Astrocyte (in vitro differentiated cells and primary cell): ENCODE measurements at regions not wholly inside any gene's neighbourhood (a gene's known extent, or its start where the extent isn't known, plus 50 kb on each side); places are given as distances from the start of the nearest gene placed in this dataset.

Experiments
- DNase-seq: peaks from one replicate; pipeline ENCODE4 v3.0.0-alpha.2; 2010; ENCODE audit warnings: low read depth
- FAIRE-seq: peaks from 2 replicates; lab custom pipeline; 2011; peaks lifted over from hg19 to GRCh38; lab: Jason Lieb, UNC
- H2AFZ ChIP-seq: 2 replicates; pipeline ENCODE4 v1.6.0; 2012; ENCODE audit warnings: low read depth, low read length, inconsistent platforms
- H3K27ac ChIP-seq: 2 replicates; pipeline ENCODE4 v1.5.1; 2011; ENCODE audit warnings: low read depth, low read length, inconsistent platforms
- H3K27me3 ChIP-seq: 2 replicates; pipeline ENCODE4 v1.6.0; 2011; ENCODE audit warnings: low read length, inconsistent platforms; ENCODE audit not compliant: insufficient read depth
- H3K36me3 ChIP-seq: 2 replicates; pipeline ENCODE4 v1.5.1; 2011; ENCODE audit warnings: low read length, inconsistent platforms; ENCODE audit not compliant: insufficient read depth
- H3K4me1 ChIP-seq: 2 replicates; pipeline ENCODE4 v1.5.1; 2011; ENCODE audit warnings: low read length, inconsistent platforms; ENCODE audit not compliant: insufficient read depth
- H3K4me2 ChIP-seq: 2 replicates; pipeline ENCODE4 v1.6.0; 2012; ENCODE audit warnings: low read length, inconsistent platforms
- H3K4me3 ChIP-seq: 2 replicates; pipeline ENCODE4 v1.5.1; 2011; ENCODE audit warnings: low read depth, mild to moderate bottlenecking, low read length, inconsistent platforms; ENCODE audit not compliant: insufficient read depth
- H3K79me2 ChIP-seq: 2 replicates; pipeline ENCODE4 v1.6.0; 2012; ENCODE audit warnings: mild to moderate bottlenecking, low read length, inconsistent platforms; ENCODE audit not compliant: insufficient read depth
- H3K9ac ChIP-seq: 2 replicates; pipeline ENCODE4 v1.6.0; 2012; ENCODE audit warnings: mild to moderate bottlenecking, low read length, inconsistent platforms
- H3K9me3 ChIP-seq: 2 replicates; pipeline ENCODE4 v1.5.1; 2012; ENCODE audit warnings: low read depth, mild to moderate bottlenecking, low read length, inconsistent platforms; ENCODE audit not compliant: insufficient read depth
- H4K20me1 ChIP-seq: 2 replicates; pipeline ENCODE4 v1.6.0; 2012; ENCODE audit warnings: low read length, inconsistent platforms; ENCODE audit not compliant: insufficient read depth
- H3K27ac Mint-ChIP-seq: one replicate; pipeline ENCODE4 v1.8.0; 2021; ENCODE audit warnings: mild to moderate bottlenecking, mixed read lengths; ENCODE audit not compliant: unreplicated experiment
- H3K27me3 Mint-ChIP-seq: one replicate; pipeline ENCODE4 v1.8.0; 2021; ENCODE audit warnings: low read depth, mixed read lengths; ENCODE audit not compliant: unreplicated experiment
- H3K36me3 Mint-ChIP-seq: one replicate; pipeline ENCODE4 v1.8.0; 2021; ENCODE audit warnings: low read depth, mixed read lengths; ENCODE audit not compliant: unreplicated experiment
- H3K4me1 Mint-ChIP-seq: one replicate; pipeline ENCODE4 v1.8.0; 2021; ENCODE audit warnings: low read depth, mixed read lengths; ENCODE audit not compliant: unreplicated experiment
- H3K4me3 Mint-ChIP-seq: one replicate; pipeline ENCODE4 v1.8.0; 2021; ENCODE audit warnings: mild to moderate bottlenecking, moderate library complexity, mixed read lengths; ENCODE audit not compliant: unreplicated experiment
- H3K9me3 Mint-ChIP-seq: one replicate; pipeline ENCODE4 v1.8.0; 2021; ENCODE audit warnings: mild to moderate bottlenecking, mixed read lengths; ENCODE audit not compliant: unreplicated experiment
- CTCF ChIP-seq: IDR thresholded peaks from 2 replicates; pipeline ENCODE4 v1.5.1; 2011; ENCODE audit warnings: low read depth, mild to moderate bottlenecking, inconsistent platforms, low read length, moderate library complexity; ENCODE audit not compliant: insufficient read depth
- EZH2 ChIP-seq: IDR thresholded peaks from 2 replicates; pipeline ENCODE4 v1.6.1; 2012; ENCODE audit warnings: mild to moderate bottlenecking, low read length, inconsistent platforms; ENCODE audit not compliant: insufficient read depth

- no peaks in the 10 kb centered on the region for H3K27me3 Mint-ChIP-seq
- no peak overlapping the region for H3K4me3 Mint-ChIP-seq
- no peak overlapping the region for H3K4me3 ChIP-seq
- no peak for TF ChIP-seq EZH2
- TF ChIP-seq CTCF, result no peak
- no peak overlapping the region for H3K4me2 ChIP-seq
- FAIRE-seq (no peak), DNase-seq (no peak)
- H3K9me3 Mint-ChIP-seq, result peaks cover 3% of the 10 kb centered on the region
- no peaks in the 10 kb centered on the region for H3K36me3 ChIP-seq
- no peak overlapping the region for H2AFZ ChIP-seq
- no peaks in the 10 kb centered on the region for H3K36me3 Mint-ChIP-seq
- no peak overlapping the region for H3K27ac Mint-ChIP-seq
- no peaks in the 10 kb centered on the region for H3K79me2 ChIP-seq
- no peaks in the 10 kb centered on the region for H4K20me1 ChIP-seq
- no peak overlapping the region for H3K9ac ChIP-seq
- no peaks in the 10 kb centered on the region for H3K9me3 ChIP-seq
- H3K27me3 ChIP-seq, result no peaks in the 10 kb centered on the region
- H3K4me1 Mint-ChIP-seq, result no peaks in the 10 kb centered on the region
- no peaks in the 10 kb centered on the region for H3K4me1 ChIP-seq
- H3K27ac ChIP-seq, result no peak overlapping the region
Measured at GRCh38 chr2:75408771-75409170, 152.0 kb downstream of the EVA1A start.

- Mint-ChIP-seq H3K4me1 (no peaks in the 10 kb centered on the region), H3K36me3 (no peaks in the 10 kb centered on the region), H3K27me3 (no peaks in the 10 kb centered on the region), H3K9me3 (peaks cover 3% of the 10 kb centered on the region), H3K27ac (no peak overlapping the region), H3K4me3 (no peak overlapping the region)
- FAIRE-seq (no peak), DNase-seq (no peak)
- Histone ChIP-seq H3K4me1 (no peaks in the 10 kb centered on the region), H3K9me3 (no peaks in the 10 kb centered on the region), H3K9ac (no peak overlapping the region), H2AFZ (no peak overlapping the region), H4K20me1 (no peaks in the 10 kb centered on the region), H3K27me3 (no peaks in the 10 kb centered on the region), H3K4me3 (no peak overlapping the region), H3K79me2 (no peaks in the 10 kb centered on the region), H3K4me2 (no peak overlapping the region), H3K36me3 (no peaks in the 10 kb centered on the region), H3K27ac (no peak overlapping the region)
- TF ChIP-seq CTCF, result no peak
- no peak for TF ChIP-seq EZH2
Measured at GRCh38 chr2:75407038-75407530, 153.7 kb downstream of the EVA1A start.

GRCh38 chr2:75406131-75406581 is 154.6 kb downstream of the EVA1A start:
- no peak overlapping the region for H3K4me3 Mint-ChIP-seq
- Histone ChIP-seq H3K79me2 (no peaks in the 10 kb centered on the region), H3K4me3 (no peak overlapping the region), H3K27me3 (no peaks in the 10 kb centered on the region), H3K4me1 (no peaks in the 10 kb centered on the region), H3K9ac (no peak overlapping the region), H3K27ac (no peak overlapping the region), H2AFZ (no peak overlapping the region), H3K4me2 (no peak overlapping the region), H4K20me1 (no peaks in the 10 kb centered on the region), H3K36me3 (no peaks in the 10 kb centered on the region), H3K9me3 (no peaks in the 10 kb centered on the region)
- no peaks in the 10 kb centered on the region for H3K36me3 Mint-ChIP-seq
- no peaks in the 10 kb centered on the region for H3K27me3 Mint-ChIP-seq
- H3K9me3 Mint-ChIP-seq, result peaks cover 3% of the 10 kb centered on the region
- H3K27ac Mint-ChIP-seq, result no peak overlapping the region
- no peaks in the 10 kb centered on the region for H3K4me1 Mint-ChIP-seq
- no peak for TF ChIP-seq CTCF
- no peak for TF ChIP-seq EZH2
- no peak for FAIRE-seq
- no peak for DNase-seq
